ENCODE measurements at regions not wholly inside any gene's neighbourhood (a gene's known extent, or its start where the extent isn't known, plus 50 kb on each side); places are given as distances from the start of the nearest gene placed in this dataset.

- H3K4me3 ChIP-seq (ENCODE audit: low read depth, low read length) = no peak overlapping the region
- no peak for DNase-seq (ENCODE audit: low read depth)
- TF ChIP-seq CTCF (IDR thresholded peaks at IDR 0.05; ENCODE audit: low read depth, low read length, missing control alignments) = no peak
These were observed 57.4 kb upstream of the CAMK1G start for GRCh38 chr1:209526137-209526536.

- no peak for DNase-seq (ENCODE audit: low read depth)
- no peak for TF ChIP-seq CTCF (IDR thresholded peaks at IDR 0.05; ENCODE audit: low read depth, low read length, missing control alignments)
- H3K4me3 ChIP-seq (ENCODE audit: low read depth, low read length) = no peak overlapping the region
These were observed 56.1 kb upstream of the CAMK1G start for GRCh38 chr1:209527372-209527771.

- no peak for TF ChIP-seq CTCF (IDR thresholded peaks at IDR 0.05; ENCODE audit: low read depth, low read length, missing control alignments)
- no peak for DNase-seq (ENCODE audit: low read depth)
These were observed 55.4 kb upstream of the CAMK1G start for GRCh38 chr1:209527993-209528717.

GRCh38 chr1:209529233-209529632, 54.3 kb upstream of the CAMK1G start:
- TF ChIP-seq CTCF (IDR thresholded peaks at IDR 0.05; ENCODE audit: low read depth, low read length, missing control alignments) = no peak
- H3K4me3 ChIP-seq (ENCODE audit: low read depth, low read length) = no peak overlapping the region
- DNase-seq (ENCODE audit: low read depth) = no peak

More at GRCh38 chr1:209527993-209528717, 55.4 kb upstream of the CAMK1G start:
- H3K4me3 ChIP-seq (ENCODE audit: low read depth, low read length) = no peak overlapping the region

- no peak for DNase-seq (ENCODE audit: low read depth)
- no peak overlapping the region for H3K4me3 ChIP-seq (ENCODE audit: low read depth, low read length)
- no peak for TF ChIP-seq CTCF (IDR thresholded peaks at IDR 0.05; ENCODE audit: low read depth, low read length, missing control alignments)
These were observed 52.5 kb upstream of the CAMK1G start for GRCh38 chr1:209531006-209531405.

GRCh38 chr1:209531549-209531948, 52.0 kb upstream of the CAMK1G start:
- TF ChIP-seq CTCF (IDR thresholded peaks at IDR 0.05; ENCODE audit: low read depth, low read length, missing control alignments) = no peak
- DNase-seq (ENCODE audit: low read depth) = no peak
- H3K4me3 ChIP-seq (ENCODE audit: low read depth, low read length) = no peak overlapping the region
